Immature natural killer cell (primary cell): ENCODE measurements at regions not wholly inside any gene's neighbourhood (a gene's known extent, or its start where the extent isn't known, plus 50 kb on each side); places are given as distances from the start of the nearest gene placed in this dataset.

Experiments used
- DNase-seq, 3 donors: peaks; one replicate each; pipeline ENCODE4 v3.0.0; 2022; ENCODE audit warnings: mixed read lengths in 1 of 3
- H3K27ac Mint-ChIP-seq, 6 donors: one replicate each; pipeline ENCODE4 v1.8.0; 2020; ENCODE audit warnings: mixed read lengths in 6 of 6, mild to moderate bottlenecking in 5 of 6, inconsistent platforms in 4 of 6, moderate library complexity in 3 of 6
- H3K27me3 Mint-ChIP-seq, 3 donors: one replicate each; pipeline ENCODE4 v1.8.0; 2020 to 2021; ENCODE audit warnings: low read depth in 3 of 3, mild to moderate bottlenecking in 3 of 3, mixed read lengths in 3 of 3, moderate library complexity in 3 of 3, inconsistent platforms in 1 of 3
- H3K36me3 Mint-ChIP-seq, 3 donors: one replicate each; pipeline ENCODE4 v1.8.0; 2020; ENCODE audit warnings: mixed read lengths in 3 of 3, inconsistent platforms in 2 of 3, mild to moderate bottlenecking in 2 of 3
- H3K4me1 Mint-ChIP-seq, 2 donors: one replicate each; pipeline ENCODE4 v1.8.0; 2020; ENCODE audit warnings: inconsistent platforms in 2 of 2, mild to moderate bottlenecking in 2 of 2, mixed read lengths in 2 of 2, moderate library complexity in 1 of 2
- H3K4me3 Mint-ChIP-seq, 5 donors: one replicate each; pipeline ENCODE4 v1.8.0; 2020; ENCODE audit warnings: mild to moderate bottlenecking in 5 of 5, mixed read lengths in 5 of 5, inconsistent platforms in 3 of 5, moderate library complexity in 3 of 5
- H3K9me3 Mint-ChIP-seq, 6 donors: one replicate each; pipeline ENCODE4 v1.8.0; 2020; ENCODE audit warnings: mild to moderate bottlenecking in 6 of 6, mixed read lengths in 6 of 6, inconsistent platforms in 4 of 6, moderate library complexity in 3 of 6

DNA sequence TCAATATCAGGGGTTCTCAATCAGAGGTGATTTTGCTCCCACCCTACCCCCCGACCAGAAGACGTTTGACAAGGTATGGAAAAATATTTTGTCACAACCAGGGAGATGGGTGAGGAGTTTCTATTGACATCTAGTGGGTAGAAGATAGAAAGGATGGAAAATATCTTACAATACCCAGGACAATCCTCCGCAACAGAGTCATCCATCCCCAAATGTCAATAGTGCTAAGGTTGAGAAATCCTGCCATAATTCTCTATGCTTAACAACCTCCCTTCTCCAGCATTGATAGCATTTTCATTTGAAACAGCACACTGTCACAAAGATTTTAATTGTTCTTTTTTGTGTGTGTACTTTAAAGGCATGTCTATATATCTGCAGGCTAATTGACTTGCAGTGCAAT, 890.5 kb downstream of the PDHA2 start:
- no peaks in the 10 kb centered on the region for H3K4me1 Mint-ChIP-seq
- H3K27me3 Mint-ChIP-seq, result no peaks in the 10 kb centered on the region
- no peak overlapping the region for H3K4me3 Mint-ChIP-seq
- DNase-seq, result no peak
- peaks cover 8 to 39% (median 14%) of the 10 kb centered on the region in 6 donors for H3K9me3 Mint-ChIP-seq
- no peak overlapping the region for H3K27ac Mint-ChIP-seq
- H3K36me3 Mint-ChIP-seq, result no peaks in the 10 kb centered on the region

DNA sequence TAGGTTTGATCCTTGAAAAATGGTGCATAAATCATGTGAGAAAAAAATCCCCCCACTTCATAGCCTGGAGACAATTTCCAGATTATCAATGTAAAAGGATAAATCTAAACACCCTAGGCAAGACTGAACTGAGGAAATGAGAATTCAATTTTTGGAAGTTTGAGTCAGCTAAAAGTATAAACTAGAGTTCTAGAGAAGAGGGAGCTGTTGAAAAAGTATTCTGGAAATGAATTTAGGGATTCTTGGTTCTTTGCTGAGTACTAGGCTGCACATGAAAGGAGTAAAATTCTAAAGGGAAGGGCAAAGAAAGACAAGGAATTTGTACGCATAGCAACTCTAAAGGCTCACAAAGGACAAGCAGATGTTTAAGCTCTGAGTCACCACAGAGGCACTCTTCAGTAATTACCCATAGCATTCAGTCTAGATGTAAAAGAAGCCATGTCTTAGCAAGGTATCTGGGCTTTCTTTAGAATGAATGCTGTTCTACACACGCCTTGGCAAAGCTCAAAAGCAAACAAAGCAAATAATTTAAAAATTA, 896.5 kb downstream of the PDHA2 start:
- no peaks in the 10 kb centered on the region for H3K27me3 Mint-ChIP-seq
- no peaks in the 10 kb centered on the region for H3K4me1 Mint-ChIP-seq
- H3K27ac Mint-ChIP-seq, result no peak overlapping the region
- no peak for DNase-seq
- no peaks in the 10 kb centered on the region for H3K36me3 Mint-ChIP-seq
- H3K4me3 Mint-ChIP-seq, result no peak overlapping the region
- H3K9me3 Mint-ChIP-seq, result peaks cover 11 to 26% (median 18%) of the 10 kb centered on the region in 6 donors

DNA sequence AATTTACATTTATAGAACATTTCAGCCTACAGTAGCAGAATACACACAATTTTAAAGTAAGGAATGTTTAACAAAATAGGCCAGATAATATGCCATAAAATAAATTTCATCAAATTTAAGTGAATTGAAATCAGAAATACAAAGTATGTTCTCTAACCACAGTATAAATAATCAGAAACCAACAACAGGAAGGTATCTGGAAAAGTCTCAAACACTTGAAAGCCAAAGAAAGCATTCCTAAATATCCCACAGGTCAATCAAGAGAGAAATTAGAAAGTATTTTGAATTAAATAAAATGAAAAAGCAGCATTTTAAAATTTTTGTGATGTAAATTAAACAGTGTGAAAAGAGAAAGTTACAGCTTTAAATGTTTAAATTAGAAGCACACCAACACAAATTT, 899.2 kb downstream of the PDHA2 start:
- Mint-ChIP-seq H3K9me3 (peaks cover 8 to 18% (median 15%) of the 10 kb centered on the region in 6 donors), H3K27me3 (peaks cover 0 to under 1% (median 0%) of the 10 kb centered on the region in 3 donors), H3K36me3 (no peaks in the 10 kb centered on the region), H3K27ac (no peak overlapping the region), H3K4me3 (no peak overlapping the region), H3K4me1 (no peaks in the 10 kb centered on the region)
- no peak for DNase-seq

DNA sequence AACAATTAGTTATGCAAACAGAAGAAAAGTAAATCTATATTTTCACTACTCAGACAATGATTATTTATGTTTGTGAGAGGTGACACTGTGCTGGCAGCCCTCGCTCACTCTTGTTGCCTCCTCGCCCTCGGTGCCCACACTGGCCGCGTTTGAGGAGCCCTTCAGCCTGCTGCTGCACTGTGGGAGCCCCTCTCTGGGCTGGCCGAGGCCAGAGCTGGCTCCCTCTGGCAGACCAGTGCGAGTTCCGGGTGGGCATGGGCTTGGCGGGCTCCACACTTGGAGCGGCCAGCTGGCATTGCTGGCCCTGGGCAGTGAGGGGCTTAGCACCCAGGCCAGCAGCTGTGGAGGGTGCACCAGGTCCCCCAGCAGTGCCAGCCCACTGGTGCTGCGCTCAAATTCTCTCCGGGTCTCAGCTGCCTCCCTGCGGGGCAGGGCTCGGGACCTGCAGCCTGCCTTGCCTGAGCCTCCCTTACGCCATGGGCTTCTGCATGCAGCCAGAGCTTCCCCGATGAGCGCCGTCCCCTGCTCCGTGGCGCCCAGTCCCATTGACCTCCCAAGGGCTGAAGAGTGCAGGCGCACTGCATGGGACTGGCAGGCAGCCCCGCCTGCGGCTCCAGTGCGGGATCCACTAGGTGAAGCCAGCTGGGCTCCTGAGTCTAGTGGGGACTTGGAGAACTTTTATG, 902.6 kb downstream of the PDHA2 start:
- H3K9me3 Mint-ChIP-seq, result peaks cover 4 to 25% (median 13%) of the 10 kb centered on the region in 6 donors
- peaks cover 0 to 1% (median 0%) of the 10 kb centered on the region in 3 donors for H3K27me3 Mint-ChIP-seq
- no peak overlapping the region for H3K4me3 Mint-ChIP-seq
- H3K27ac Mint-ChIP-seq, result no peak overlapping the region
- H3K4me1 Mint-ChIP-seq, result no peaks in the 10 kb centered on the region
- no peak for DNase-seq
- no peaks in the 10 kb centered on the region for H3K36me3 Mint-ChIP-seq

DNA sequence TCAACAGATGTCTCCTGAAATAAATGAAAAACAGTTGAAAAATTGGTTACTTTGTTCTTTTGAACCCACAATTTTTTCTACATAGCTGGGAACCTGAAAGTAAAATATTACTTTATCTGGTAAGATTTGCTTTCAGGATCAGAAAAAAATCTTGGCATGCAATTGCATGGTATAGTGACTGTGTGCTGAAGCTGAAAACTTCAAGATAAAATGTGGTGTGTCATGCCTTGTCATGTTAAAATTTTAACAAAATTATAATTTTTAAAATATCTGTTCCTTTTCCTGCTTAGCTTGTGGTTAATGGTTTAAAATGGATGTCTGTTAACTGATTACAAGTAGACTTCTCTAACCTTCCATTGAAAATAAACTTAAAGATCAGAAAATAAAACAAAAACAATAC, 904.8 kb downstream of the PDHA2 start:
- Mint-ChIP-seq H3K4me1 (no peaks in the 10 kb centered on the region), H3K27ac (no peak overlapping the region), H3K36me3 (no peaks in the 10 kb centered on the region), H3K27me3 (peaks cover 0 to 1% (median 0%) of the 10 kb centered on the region in 3 donors), H3K4me3 (no peak overlapping the region), H3K9me3 (peaks cover 3 to 37% (median 21%) of the 10 kb centered on the region in 6 donors)
- DNase-seq, result no peak

DNA sequence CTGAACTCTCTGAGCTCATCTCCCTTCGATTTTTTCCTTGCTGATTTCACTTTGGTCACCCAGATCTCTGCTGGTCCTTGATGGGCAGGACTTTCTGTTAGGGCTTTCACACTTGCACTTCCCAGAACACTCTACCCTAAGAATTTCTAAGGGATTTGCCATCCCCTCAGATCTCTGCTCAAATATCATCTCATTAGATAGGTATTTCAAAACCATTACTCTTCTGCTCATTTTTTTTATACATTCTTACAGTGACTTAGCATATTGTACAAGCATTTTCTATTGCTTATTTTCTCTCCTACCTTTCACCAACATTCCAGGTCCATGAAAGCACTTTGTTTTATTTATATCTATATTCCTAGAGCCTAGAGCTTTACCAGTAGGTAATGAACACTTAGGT, 913.3 kb downstream of the PDHA2 start:
- Mint-ChIP-seq H3K4me3 (no peak overlapping the region), H3K27ac (no peak overlapping the region), H3K9me3 (peaks cover 7 to 23% (median 16%) of the 10 kb centered on the region in 6 donors), H3K36me3 (no peaks in the 10 kb centered on the region), H3K27me3 (no peaks in the 10 kb centered on the region), H3K4me1 (no peaks in the 10 kb centered on the region)
- no peak for DNase-seq

DNA sequence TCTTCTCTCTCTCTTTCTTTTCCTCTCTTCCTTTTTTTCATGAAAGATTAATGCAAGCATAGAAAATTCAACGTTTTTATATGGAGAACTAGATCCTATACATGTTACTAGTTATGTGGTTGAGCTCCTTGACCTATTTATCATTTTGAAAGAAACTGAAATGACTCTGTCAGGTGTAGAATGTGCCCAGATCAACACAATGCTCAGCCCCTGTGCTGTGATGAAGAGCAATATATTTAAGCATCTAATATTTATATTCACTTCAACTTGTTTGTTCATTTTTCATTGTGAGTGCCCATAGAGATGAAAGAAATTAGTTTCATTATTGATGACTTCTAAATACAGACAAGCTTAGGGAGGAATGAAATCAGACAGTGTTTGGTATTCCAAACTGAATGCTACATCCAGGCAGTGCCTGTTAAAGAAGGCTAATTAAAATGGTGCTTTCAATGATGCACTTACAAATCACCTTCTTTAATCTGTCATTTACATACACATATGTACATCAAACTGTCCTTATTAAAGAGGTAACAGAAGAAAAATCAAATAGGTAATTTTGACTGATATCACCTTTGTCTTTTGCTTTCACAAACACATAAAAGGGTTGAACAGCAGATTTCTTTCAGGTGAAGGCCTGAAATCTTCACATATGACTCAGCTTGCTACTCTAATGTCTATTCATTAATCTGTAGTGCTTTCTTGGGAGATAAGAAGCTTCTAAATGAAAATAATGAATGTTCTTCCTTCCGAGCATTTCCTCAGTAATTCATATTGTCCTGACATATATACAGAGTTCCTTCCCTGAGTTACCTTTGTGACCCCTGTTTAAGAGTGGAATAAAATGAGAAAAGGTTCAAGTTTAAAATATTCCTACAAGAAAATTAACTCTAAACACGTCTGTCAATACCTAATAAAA, 915.9 kb downstream of the PDHA2 start:
- Mint-ChIP-seq H3K9me3 (peaks cover 0 to 13% (median 9%) of the 10 kb centered on the region in 6 donors), H3K4me3 (no peak overlapping the region), H3K4me1 (no peaks in the 10 kb centered on the region)

DNA sequence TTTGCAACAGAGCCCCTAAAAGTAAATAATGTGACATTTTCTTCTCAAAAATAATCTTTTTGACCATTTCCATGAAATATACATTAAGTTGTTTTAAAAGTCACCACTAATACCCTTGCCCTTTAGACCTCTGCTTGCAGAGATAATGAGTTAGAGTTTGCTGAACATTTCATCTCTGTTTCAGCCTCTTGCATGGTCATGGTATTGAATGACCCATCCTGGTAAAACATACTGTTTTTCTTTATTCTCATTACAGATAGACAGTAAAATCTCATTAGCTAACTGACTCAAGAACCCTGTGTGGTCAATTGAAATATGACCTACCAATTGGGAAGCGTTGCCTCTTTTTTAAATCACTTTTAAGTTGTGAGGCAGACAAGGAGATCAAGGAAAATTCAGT, 916.7 kb downstream of the PDHA2 start:
- Mint-ChIP-seq H3K4me1 (no peaks in the 10 kb centered on the region), H3K27ac (no peak overlapping the region), H3K36me3 (peaks cover 0 to 5% (median 0%) of the 10 kb centered on the region in 3 donors), H3K9me3 (peaks cover 2 to 18% (median 12%) of the 10 kb centered on the region in 6 donors), H3K27me3 (no peaks in the 10 kb centered on the region), H3K4me3 (no peak overlapping the region)
- DNase-seq, result no peak

More for the DNA sequence above, 915.9 kb downstream of the PDHA2 start:
- no peak for DNase-seq
- peaks cover 0 to 5% (median 0%) of the 10 kb centered on the region in 3 donors for H3K36me3 Mint-ChIP-seq
- H3K27ac Mint-ChIP-seq, result no peak overlapping the region
- H3K27me3 Mint-ChIP-seq, result no peaks in the 10 kb centered on the region

DNA sequence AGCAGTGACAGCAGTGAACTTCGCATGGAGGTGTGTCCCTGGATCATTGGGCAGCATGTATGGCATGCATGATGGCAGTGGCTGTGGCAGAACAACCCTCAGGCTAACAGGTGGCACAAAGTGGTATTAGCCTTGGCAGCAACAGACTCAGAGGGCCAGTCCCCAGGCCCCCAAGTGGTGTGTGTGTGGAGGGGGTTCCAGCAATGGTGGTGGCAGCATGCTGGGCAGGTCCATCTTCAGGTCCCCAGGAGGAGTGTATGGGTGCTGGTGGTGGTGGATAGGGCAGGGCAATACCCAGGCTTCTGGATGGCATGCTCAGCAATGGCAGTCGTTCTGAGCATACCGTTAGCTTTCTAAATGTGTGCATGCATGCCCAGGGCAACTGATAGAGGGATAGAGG, 923.7 kb downstream of the PDHA2 start:
- DNase-seq, result no peak
- no peaks in the 10 kb centered on the region for H3K4me1 Mint-ChIP-seq
- H3K36me3 Mint-ChIP-seq, result peaks cover 0 to 5% (median 0%) of the 10 kb centered on the region in 3 donors
- no peak overlapping the region for H3K27ac Mint-ChIP-seq
- H3K27me3 Mint-ChIP-seq, result no peaks in the 10 kb centered on the region
- H3K9me3 Mint-ChIP-seq, result peaks cover 8 to 51% (median 22%) of the 10 kb centered on the region in 6 donors
- H3K4me3 Mint-ChIP-seq, result no peak overlapping the region

DNA sequence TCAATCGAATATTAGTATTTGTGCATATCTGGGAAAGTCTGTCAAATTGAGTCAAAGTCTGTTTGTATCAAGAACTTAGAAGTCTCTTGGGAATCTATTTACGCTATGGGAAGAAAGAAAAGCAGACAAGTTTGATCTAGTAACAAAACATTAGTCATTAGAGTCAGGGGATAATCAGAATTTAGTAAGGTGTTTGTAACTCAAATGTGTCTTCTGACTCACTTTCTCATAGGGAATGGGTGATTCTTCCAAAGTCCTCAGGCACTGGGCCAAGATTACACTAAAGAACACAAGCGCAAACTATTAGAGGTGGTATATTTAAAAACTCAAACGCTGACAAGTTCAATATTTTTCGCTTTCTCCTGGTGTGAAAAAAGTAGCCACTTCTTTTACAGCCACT, 926.5 kb downstream of the PDHA2 start:
- Mint-ChIP-seq H3K27me3 (peaks cover 0 to 2% (median 0%) of the 10 kb centered on the region in 3 donors), H3K27ac (no peak overlapping the region), H3K4me1 (no peaks in the 10 kb centered on the region), H3K4me3 (no peak overlapping the region), H3K9me3 (peaks cover 14 to 47% (median 23%) of the 10 kb centered on the region in 6 donors), H3K36me3 (no peaks in the 10 kb centered on the region)
- no peak for DNase-seq

DNA sequence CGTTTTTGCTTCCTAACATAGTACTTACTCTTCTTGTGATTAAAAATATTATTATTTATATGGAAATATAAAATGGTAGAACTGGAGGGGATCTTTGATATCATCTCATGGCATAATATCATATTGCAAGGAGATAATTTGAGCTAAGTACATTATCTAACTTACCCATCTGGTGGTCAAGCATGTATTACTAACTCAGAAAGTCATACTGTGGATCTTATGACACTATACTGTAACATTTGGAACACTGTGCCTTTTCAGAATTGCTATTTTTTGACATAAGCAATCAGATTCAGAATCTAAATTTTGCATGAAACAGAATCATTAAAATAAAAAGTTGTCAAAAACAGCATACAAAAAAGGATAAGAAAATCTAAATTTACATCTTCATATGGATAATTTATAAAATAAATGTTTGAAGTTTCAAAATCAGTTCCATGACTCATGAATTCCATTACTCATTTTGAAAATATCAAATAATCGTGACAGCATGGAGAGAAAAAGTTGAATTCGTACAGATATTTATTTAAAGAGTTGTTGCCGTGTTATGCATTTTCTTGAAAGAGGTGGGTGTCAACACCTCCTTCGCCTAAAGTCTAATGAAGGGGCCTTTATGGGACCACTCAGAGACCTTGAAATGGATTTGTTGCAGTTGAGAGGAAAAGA, 928.1 kb downstream of the PDHA2 start:
- no peaks in the 10 kb centered on the region for H3K36me3 Mint-ChIP-seq
- H3K27ac Mint-ChIP-seq, result no peak overlapping the region
- no peak for DNase-seq
- no peaks in the 10 kb centered on the region for H3K4me1 Mint-ChIP-seq
- H3K9me3 Mint-ChIP-seq, result peaks cover 8 to 42% (median 20%) of the 10 kb centered on the region in 6 donors
- H3K27me3 Mint-ChIP-seq, result peaks cover 0 to 2% (median 0%) of the 10 kb centered on the region in 3 donors
- no peak overlapping the region for H3K4me3 Mint-ChIP-seq

DNA sequence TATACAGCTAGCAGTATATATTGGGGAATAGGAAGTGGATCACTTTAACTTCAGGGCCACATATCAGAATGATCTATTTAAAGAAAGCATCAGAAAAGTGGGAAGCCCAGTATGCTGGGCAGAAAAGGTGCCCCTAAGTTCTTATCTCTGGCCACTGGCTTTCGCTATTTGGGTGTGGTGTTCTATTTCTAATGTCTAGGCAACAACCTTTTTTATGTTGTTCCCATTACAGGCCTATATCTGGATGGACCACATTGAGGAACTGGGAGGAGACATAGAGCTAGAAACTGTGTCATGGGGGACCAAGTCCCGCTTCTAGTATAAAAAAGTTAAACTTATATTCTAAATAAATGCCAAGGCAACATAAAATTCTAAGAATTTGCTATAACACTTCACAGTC, 935.6 kb downstream of the PDHA2 start:
- Mint-ChIP-seq H3K27ac (no peak overlapping the region), H3K36me3 (no peaks in the 10 kb centered on the region)

DNA sequence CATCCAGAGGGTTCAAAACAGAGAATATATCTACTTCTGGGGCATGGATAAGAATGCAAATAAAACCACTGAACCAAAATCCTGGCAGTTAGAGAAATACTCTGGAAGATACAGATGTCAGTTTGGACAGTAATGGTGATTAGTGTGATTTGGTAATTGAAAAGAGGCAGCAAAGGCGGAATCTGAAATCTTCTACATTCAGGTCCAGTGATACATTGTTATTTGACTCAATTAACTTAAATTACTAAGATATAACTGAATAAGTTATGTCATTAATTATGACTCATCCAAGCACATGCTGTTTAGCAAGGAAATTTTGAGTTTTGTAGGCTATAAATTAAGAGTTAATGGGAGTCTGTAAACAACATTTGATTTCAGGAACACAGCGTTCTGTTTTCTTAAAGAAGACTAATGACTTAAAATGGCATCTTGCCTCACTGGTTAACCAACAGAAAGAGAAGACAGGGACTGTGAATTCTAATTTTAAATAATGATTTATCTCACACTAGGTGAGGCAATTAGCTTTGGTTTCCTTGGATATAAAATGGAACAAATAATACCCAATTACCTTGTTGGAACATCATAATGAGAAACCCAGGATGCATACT, 937.1 kb downstream of the PDHA2 start:
- H3K4me3 Mint-ChIP-seq, result no peak overlapping the region
- no peaks in the 10 kb centered on the region for H3K4me1 Mint-ChIP-seq
- H3K9me3 Mint-ChIP-seq, result peaks cover 2 to 51% (median 17%) of the 10 kb centered on the region in 6 donors
- DNase-seq, result no peak
- peaks cover 0 to 1% (median 0%) of the 10 kb centered on the region in 3 donors for H3K27me3 Mint-ChIP-seq
- no peaks in the 10 kb centered on the region for H3K36me3 Mint-ChIP-seq
- H3K27ac Mint-ChIP-seq, result no peak overlapping the region

More for the DNA sequence above, 935.6 kb downstream of the PDHA2 start:
- peaks cover 5 to 53% (median 12%) of the 10 kb centered on the region in 6 donors for H3K9me3 Mint-ChIP-seq
- DNase-seq, result no peak
- no peaks in the 10 kb centered on the region for H3K4me1 Mint-ChIP-seq
- H3K27me3 Mint-ChIP-seq, result peaks cover 0 to 3% (median 0%) of the 10 kb centered on the region in 3 donors
- no peak overlapping the region for H3K4me3 Mint-ChIP-seq
